Activated naive CD4-positive, alpha-beta T cell treated with anti-CD3 and anti-CD28 coated beads, Interleukin-2, amount 50 U/mL, for 16 hours (primary cell): ENCODE measurements at regions not wholly inside any gene's neighbourhood (a gene's known extent, or its start where the extent isn't known, plus 50 kb on each side); places are given as distances from the start of the nearest gene placed in this dataset.
"Not testable (repeated sequence)": the region's sequence is repeated elsewhere in the genome, so short reads cannot be mapped to it uniquely, and the experiment has no call there.

Source experiments
- DNase-seq: peaks from one replicate; pipeline ENCODE4 v3.0.0-alpha.2; 2020

DNA sequence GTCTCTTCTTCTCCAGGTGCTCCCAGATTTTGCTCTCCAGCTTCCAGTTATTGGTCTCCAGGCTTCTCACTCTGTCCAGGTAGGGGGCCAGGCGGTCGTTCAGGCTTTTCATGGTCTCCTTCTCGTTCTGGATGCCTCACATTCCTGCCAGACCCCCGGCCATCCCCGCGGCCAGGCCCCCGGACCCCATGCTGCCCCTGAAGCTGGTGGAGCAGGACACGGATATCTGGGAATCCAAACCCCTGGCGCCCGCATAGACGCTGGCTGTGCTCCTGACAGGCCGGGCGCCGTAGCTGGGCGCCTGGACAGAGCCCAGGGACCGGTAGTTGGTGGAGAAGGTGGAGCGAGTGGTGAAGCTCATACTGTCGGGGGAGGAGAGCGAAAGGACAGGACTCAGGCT lies 534.4 kb upstream of the TLE4 start:
- DNase-seq = no peak

DNA sequence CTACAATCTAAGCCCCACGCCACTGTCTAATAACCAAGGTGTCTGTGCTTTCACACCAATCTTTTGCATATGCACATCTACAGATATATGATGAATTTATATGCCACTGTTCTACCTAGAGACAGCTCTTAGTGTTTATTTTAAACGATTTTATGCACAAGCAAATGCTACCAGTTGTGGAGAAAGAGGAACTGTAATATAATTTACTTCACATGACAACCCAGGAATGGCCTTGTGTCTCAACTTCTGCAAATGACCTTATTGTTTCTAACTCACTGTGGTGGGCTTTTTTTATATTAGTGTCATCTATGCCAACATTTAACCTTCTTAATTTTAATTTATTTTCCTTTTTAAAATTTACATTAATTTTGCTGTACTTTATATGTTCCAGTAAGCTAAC lies 531.1 kb upstream of the TLE4 start:
- DNase-seq = no peak

DNA sequence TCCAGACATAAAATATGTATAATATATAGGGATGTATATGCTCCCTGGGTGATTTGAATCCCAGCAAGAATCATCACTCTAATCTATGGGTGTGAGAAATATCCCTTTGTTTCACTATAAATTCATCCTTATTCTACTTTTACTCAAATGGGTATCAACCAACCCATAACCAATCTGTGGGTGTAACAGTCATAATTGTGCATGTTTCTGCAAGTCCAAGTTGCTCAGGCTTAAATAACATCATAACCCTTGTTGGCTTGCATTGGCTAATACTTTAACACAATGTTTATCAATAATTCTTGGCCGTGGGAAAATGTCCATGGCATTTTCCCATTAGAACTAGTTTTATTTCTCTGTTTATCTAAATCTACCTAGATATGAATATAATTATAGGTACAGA lies 530.5 kb upstream of the TLE4 start:
- DNase-seq = no peak

DNA sequence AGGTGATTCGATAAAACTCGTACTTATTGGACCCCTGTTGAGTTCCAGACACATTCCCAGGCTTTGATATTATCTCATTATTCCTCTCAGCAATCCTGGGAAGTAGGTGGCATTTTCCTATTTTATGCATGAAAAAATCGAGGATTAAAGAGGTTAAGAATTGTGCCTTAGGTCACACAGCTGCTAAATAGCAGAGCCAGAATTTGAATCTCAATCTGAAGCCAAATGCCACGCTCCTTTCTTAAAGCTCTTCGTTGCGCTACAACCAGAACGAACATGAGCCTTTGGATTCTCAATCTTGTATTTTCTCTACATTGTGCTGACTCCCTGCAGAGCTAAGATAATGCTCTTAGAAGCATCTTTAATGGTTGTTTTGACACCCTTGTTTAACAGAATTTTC lies 527.8 kb upstream of the TLE4 start:
- DNase-seq = no peak

DNA sequence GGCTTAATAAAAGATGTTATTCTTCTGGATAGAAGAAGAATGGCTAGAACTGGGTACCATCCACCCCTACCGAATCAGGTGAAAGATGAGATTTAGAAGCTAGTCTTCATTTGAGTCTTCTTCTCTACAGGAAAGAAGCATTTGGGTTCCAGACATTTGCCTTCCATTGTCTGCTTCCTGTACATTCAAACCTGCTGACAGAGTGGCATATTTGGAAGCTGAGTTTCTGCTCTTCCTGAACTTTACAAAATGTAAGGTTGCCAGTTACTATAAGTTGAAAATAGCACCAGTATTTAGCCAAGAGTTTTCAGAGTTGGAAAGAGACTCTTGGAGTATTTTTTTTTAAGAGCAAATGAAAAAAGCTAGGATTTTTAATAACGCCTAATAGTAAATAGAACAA lies 525.4 kb upstream of the TLE4 start:
- no peak for DNase-seq

DNA sequence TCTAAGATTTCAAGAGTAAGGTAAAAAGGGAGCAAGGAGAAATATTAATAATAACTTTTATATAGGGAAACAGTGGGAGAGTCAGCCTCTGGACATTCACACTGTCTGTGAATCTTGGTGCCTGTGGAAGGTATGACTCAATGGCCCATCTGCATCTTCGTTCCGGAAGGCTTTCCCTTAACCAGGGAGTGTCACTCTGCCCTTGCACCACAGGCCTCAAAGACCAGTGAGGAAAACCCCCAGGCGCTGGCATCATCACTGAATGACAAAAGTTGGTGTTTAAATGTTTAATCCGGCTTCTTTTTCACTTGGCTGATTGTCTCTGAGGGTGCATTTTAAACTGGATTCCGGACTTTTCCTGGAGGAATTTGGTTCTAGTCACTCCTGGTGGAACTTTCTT lies 522.4 kb upstream of the TLE4 start:
- DNase-seq = no peak

DNA sequence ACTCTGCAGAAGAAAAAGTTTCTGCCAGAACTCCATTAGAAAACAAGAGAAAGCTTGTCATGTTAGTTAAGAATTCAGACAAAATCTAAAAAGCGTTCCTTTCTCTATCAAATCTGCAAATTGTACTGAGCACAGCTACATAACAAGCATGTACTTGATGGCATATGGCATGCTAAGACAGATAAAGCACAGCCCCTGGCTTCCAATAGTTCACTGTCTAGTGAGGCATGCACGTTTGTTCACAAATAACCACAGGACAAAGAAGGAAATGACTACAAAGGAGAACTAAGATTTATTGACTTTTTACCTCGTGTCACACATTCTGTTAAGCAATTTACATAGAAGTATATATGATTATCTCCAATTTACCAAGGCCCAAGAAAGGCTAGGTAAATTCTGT lies 518.2 kb upstream of the TLE4 start:
- no peak for DNase-seq

DNA sequence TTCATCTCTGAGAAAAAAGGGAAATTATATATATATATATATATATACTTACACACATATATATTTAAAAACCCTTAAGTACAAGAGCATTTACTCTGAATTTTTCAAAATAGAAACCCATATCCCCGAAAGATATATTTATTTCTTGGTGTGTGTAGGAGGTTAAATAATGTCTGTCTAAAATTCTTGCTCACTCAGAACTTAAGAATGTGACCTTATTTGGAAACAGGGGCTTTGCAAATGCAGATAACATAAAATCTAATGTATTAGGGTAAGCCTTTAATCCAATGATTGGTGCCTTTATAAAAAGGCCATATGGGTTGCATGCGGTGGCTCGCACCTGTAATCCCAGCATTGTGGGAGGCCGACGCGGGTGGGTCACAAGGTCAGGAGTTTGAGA lies 517.3 kb upstream of the TLE4 start:
- no peak for DNase-seq

DNA sequence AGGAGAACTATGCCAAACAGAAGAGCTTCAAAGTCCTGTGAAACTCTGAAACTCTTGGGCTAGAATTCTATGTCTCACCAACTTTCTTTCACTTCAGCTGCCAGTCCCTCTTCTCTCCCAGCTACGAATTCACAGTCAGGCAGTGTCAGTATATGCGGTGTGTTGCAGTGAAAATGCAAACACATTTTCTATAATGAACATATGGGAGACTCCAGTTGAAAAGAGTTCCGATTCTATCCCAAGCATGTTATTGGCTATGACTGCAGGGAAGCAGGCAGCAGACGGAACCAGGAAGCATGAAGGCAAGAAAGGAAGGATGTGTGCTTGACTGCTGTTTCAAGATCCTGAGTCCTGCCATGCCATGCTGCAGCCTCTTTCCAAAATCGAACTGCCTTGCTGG lies 515.7 kb upstream of the TLE4 start:
- DNase-seq = no peak

DNA sequence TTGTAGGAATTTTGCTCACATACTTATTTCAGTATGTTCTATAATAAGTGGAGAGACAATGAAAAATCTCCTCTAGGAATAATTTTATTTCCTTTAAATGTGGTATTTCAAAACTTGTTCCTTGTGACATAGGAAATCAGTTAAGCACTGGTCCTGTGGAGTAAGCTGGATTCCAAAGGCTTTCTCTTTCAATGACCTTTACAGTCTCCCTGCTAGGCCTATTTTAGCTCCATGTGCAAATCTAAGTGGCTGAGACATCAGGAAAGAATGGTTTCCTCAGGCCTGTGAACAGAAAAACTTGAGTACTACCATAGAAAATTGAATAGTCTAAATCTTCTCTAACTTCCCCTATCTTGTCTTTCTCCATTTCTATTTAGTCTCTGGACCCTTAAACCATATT lies 514.2 kb upstream of the TLE4 start:
- no peak for DNase-seq

DNA sequence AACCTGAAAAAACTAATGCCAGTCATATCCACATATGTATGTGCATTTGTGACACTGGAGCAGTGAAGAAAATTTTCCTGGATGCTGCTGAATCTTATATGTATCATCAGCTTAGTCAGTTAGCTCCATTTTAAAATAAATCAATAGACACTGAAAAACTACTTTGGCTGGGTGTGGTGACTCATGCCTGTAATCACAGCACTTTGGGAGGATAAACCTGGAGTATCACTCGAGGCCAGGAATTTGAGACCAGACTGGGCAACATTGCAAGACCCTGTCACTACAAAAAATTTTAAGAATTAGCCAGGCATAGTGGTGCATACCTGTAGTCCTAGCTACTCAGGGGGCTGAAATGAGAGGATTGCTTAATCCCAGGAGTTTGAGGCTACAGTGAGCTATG lies 511.0 kb upstream of the TLE4 start:
- no peak for DNase-seq

DNA sequence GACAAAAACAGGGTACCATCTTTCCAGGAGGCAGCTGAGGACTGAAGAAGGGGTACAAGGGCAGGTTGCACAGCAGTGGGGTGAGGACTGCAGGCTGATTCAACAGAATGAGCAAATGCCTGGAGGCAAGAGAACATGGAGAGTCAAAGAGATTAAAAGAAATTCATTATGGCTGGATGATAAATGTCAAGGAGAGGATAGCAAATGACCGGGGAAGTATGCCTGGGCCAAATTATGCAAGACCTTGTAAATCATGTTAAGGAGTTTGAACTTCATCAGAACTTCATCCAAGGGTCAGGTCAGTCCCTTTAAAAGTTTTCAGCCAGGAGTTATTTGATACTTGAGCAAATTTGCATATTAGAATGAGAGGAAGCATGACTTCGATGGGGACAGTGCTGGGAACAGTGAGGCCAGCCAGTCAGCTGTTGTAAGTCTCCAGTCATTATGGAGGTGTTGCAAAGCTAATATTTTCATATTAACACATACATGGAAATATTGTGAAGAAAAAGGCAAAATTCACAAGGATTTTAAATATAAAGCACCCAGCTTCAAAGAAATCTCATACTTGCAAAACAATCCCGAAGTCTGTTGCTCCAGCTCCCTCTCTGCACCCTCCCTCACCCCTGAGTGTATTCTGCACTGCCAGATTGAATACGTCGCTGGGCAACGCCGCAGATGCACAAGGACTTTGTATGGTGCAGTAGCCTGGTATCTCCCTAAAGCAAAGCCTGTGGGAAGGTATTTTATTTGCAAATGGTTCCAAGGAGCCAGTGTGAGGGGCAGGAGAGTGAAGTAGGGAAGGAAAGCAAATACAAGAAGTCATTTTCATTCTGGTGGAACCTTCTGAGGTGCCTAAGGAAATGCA lies 509.8 kb upstream of the TLE4 start:
- no peak for DNase-seq

DNA sequence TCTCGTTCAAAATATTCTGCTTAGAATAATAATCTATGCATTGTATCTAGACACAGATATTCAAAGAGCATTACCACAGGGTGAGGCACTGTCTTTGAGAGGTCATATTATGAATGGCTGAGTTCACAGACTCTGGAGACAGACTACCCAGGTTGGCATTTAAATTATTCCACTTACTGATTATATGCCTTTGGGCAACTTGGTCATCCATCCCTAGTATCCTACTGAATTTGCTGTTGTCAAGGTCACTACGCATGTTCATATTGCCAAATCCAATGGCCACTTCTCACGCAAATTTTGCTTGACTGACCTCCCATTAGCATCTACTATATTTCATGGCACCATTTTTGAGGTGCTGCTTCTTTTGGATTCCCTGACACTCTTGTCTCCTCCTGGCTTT lies 498.6 kb upstream of the TLE4 start:
- no peak for DNase-seq

DNA sequence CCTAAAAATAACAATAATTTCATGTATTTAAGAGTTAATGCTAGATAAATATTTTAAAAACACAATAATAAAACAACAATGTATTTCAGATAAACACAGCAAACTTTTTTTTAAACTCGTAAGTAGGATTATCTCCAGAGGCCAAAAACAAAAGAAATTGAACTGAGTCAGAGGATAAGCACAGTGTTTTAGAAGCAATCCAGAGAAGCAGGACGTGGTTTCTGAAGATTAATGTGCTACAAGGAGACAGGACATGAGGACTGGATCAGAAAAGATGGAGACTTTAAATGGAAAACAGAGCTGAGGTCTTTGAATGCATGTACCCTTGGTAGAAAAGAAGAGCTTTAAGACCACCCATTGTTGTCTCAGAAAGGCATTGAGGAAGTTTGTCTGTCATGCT lies 491.2 kb upstream of the TLE4 start:
- DNase-seq = no peak

DNA sequence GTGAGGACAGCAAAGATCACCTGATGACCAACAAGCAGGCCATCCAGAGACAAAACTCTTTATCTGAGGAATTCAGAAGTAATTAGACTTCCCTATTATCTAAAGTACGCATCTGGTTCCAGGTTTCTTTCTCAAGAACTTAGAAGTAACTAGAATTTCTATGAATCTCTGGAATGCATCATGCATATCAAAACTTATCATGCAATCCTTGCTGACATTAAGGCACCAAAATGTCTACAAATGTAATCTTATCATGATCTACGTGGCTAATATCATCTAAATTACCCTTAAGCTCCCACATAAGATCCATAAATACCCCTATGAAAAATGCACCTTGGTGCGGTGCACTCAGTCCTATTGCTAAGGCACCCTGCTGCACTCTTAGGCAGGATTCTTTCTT lies 488.1 kb upstream of the TLE4 start:
- no peak for DNase-seq

DNA sequence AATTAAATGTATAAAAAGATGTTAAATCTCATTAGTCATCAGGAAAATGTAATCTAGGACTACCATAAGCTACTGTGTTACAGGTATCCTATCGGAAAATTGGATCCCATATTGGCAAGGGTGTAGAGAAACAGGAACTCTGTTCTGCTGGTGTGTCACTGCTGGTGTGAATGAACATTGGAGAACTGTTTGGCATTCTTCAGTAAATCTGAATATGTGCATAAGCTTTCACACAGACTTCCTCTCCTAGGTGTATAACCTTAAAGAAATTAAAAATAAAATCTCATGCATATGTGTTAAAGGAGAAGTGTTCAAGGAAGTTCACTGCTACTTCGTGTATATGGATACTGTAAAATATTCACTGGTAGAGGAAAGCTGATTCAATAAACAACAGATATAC lies 484.6 kb upstream of the TLE4 start:
- DNase-seq = no peak

DNA sequence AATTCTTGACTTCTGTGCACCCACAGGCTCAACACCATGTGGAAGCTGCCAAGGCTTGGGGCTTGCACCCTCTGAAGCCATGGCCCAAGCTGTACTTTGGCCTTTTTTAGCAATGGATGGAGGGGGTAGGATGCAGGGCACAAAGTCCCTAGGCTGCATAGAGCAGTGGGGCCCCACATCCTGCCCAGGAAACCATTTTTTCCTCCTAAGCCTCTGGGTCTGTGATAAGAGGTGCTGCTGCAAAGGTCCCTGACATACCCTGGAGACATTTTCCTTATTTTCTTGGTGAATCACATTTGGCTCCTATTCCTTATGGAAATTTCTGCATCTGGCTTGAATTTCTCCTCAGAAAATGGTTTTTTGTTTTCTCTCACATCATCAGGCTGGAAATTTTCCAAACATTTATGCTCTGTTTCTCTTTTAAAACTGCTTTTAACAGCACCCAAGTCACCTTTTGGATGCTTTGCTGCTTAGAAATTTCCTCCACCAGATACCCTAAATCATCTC lies 482.7 kb upstream of the TLE4 start:
- DNase-seq = no peak

DNA sequence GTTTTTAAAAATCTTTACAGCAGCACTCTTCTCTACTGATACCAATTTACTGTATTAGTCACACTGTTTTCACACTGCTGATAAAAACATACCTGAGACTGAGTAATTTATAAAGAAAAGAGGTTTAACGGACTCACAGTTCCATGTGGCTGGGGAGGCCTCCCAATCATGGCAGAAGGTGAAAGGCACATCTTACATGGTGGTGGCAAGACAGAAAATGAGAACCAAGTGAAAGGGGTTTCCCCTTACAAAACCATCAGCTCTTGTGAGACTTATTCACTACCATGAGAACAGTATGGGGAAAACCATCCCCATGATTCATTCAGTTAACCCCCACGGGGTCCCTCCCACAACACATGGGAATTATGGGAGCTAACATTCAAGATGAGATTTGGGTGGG lies 481.9 kb upstream of the TLE4 start:
- DNase-seq = not testable (repeated sequence)

DNA sequence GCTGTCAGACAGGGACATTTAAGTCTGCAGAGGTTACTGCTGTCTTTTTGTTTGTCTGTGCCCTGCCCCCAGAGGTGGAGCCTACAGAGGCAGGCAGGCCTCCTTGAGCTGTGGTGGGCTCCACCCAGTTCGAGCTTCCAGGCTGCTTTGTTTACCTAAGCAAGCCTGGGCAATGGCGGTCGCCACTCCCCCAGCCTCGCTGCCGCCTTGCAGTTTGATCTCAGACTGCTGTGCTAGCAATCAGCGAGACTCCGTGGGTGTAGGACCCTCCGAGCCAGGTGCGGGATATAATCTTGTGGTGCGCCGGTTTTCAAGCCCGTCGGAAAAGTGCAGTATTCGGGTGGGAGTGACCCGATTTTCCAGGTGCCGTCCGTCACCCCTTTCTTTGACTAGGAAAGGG lies 468.5 kb upstream of the TLE4 start:
- not testable (repeated sequence) for DNase-seq

DNA sequence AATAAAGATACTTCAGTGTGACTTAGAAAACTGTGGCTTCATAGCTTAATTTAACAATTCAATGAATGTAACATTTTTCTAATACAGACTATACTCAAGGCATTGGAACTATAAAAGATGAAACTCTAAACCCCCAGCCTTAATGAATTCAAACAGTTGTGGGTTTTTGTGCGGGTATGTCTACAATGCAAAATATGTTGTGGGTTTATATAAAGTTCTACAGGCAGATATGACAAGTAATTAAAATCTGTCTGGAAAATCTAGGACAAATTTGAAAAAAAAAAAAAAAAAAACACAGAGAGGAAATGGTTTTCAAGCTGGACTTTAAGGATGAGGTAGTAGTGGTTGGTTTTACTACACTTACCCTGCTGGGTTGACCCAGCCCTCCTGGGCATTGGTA lies 467.5 kb upstream of the TLE4 start:
- DNase-seq = no peak

DNA sequence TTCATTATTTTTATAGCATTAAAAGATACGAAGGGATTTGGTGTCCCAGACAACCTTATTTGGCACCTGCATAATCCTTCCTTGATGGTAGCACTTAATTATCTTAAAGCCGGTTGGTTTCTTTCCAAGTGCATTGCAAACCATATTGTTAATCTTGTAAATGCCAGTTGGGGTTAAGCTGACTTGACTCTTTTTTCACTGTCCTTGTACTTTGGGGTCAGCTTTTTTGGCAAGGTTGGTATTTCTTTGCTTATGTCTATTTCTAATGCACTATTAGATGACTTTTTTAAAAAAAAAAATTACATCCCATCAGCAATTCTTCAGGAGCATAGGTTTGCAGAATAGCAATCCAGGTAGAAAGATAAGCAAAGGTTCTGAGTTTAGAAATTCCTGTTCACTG lies 466.8 kb upstream of the TLE4 start:
- no peak for DNase-seq

DNA sequence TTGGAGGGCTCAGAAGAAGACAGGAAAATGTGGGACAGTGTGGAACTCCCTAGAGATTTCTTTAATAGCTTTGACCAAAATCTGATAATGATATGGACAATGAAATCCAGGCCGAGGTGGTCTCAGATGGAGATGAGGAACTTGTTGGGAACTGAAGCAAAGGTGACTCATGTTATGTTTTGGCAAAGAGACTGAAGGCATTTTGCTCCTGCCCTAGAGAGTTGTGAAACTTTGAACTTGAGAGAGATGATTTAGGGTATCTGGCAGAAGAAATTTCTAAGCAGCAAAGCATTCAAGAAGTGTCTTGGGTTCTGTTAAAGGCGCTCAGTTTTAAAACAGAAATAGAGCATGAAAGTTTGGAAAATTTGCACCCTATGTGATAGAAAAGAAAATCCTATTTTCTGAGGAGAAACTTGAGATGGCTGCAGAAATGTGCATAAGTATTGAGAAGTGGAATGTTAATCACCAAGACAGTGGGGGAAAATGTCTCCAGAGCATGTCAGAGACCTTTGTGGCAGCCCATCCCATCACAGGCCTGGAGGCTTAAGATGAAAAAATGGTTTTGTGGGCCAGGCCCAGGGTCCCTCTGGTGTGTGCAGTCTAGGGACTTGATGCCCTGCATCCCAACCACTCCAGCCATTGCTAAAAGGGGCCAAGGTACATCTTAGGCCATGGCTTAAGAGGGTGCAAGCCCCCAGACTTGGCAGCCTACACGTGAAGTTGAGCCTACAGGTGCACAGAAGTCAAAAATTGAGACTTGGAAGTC lies 463.7 kb upstream of the TLE4 start:
- DNase-seq = no peak

DNA sequence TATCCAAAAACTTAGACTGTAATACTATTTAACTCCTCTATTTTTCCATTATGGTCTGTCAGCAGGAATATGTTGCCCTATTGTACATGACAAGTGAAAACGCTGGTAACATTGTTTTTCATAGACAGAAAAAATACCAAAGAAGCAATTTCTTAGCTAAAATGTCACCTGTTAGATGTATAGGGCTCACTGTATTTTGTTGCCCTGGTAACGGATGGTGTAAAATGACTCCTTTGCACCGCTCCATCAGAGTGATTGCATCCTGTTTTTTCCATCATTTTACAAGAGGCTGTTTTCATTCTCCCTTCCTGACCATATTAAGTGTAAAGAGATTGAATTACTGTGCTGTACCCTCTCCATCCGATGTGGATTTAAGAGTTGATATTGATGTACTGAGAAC lies 460.1 kb upstream of the TLE4 start:
- no peak for DNase-seq

DNA sequence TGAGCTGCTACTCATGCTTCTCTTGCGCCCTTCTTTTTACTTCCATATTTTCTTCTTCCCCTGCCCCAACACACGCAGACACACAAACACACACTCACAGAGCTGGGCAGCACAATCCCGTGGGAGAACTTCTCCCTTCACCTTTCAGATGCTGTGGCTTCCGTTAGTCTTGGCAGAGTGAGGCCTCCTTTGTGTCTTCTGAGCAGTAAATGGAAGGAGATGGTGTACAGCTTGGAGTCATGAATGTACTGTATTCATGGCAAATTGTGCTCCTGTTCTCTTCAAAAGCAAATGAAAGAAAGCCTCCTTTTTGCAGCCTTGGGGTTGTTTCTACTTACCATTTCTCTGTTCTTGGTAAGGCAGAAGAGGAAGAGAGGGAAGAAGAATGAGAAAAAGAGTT lies 456.6 kb upstream of the TLE4 start:
- no peak for DNase-seq
